GM10266 (cell line): ENCODE measurements at regions not wholly inside any gene's neighbourhood (a gene's known extent, or its start where the extent isn't known, plus 50 kb on each side); places are given as distances from the start of the nearest gene placed in this dataset.

ENCODE experiments used
- DNase-seq: peaks from one replicate; pipeline ENCODE4 v3.0.0; 2012; ENCODE audit errors: extremely low spot score
- CTCF ChIP-seq: IDR thresholded peaks from 2 replicates; pipeline ENCODE4 v1.5.1; 2012; ENCODE audit warnings: mild to moderate bottlenecking, low read depth; ENCODE audit not compliant: control insufficient read depth, insufficient read depth; ENCODE audit errors: missing control alignments

GRCh38 chr2:239729681-239730566, 295.2 kb downstream of the NDUFA10 start:
- TF ChIP-seq CTCF = no peak
- DNase-seq = no peak

- DNase-seq = no peak
- TF ChIP-seq CTCF = no peak
These were observed 296.0 kb downstream of the NDUFA10 start for GRCh38 chr2:239729151-239729550.

DNA sequence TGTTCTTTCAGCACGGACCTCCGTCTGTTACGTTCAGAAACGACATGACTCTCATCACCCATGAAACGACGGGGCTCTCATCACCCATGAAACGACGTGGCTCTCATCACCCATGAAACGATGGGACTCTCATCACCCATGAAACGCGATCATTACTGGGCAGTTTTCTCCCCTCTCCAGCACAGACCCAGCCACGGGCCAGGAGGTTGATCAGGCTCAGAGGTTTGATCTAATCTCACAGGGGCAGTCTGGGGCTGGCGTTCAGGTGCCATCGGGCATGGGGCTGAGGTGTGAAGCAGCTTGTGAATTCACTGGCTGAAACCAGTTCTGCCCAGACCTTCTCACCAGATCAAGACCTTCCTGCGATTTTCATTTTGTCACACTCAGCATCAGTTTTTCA, 296.4 kb downstream of the NDUFA10 start:
- no peak for TF ChIP-seq CTCF
- DNase-seq = no peak

GRCh38 chr2:239727776-239728600, 297.2 kb downstream of the NDUFA10 start:
- TF ChIP-seq CTCF = no peak
- DNase-seq = no peak

DNA sequence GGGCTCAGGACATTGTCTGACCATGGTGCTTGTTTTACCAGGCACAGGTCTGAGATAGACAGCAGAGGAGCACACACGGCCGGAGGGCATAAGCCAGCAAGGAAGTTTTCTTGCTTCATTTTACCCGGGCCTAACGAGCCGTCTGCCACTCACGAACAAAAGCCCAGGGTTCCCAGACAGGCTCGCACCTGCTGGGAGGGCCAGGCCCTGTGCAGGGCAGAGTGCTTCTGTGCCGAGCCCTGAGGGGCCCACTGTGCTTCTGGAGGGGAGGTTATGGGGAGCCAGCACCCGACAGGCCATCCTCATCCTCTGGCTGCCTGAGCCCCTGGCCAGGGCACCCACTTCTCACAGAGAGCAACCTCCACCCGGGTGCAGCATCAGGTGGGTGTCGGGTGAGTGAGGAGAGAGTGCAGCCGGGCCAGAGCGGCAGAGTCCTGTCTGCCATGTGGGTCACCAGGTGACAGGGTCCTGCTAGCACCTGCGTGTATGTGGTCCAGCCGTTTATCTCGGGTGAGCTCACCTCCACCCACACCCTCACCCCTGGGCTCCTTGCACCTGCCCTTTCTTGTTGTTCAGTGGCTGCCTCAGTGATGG, 297.9 kb downstream of the NDUFA10 start:
- DNase-seq = no peak
- TF ChIP-seq CTCF = no peak

- TF ChIP-seq CTCF = no peak
- DNase-seq = no peak
These were observed 298.4 kb downstream of the NDUFA10 start for GRCh38 chr2:239726631-239727181.
